GM12878 (cell line): ENCODE measurements at regions not wholly inside any gene's neighbourhood (a gene's known extent, or its start where the extent isn't known, plus 50 kb on each side); places are given as distances from the start of the nearest gene placed in this dataset.

Experiments
- BCLAF1 ChIP-seq: fragments of 450-650 bp; IDR thresholded peaks from 2 replicates; pipeline ENCODE4 v1.6.1; 2017; ENCODE audit warnings: antibody characterized with exemption, mild to moderate bottlenecking, moderate library complexity
- CEBPB ChIP-seq, 2 experiments: fragments of 150-350 bp in 1 of 2; IDR thresholded peaks; 2 replicates each; pipeline ENCODE4 v1.6.1; 2012 to 2014; ENCODE audit warnings: low read depth in 2 of 2, low read length in 2 of 2, borderline replicate concordance in 1 of 2, inconsistent platforms in 1 of 2
- ELK1 ChIP-seq: IDR thresholded peaks from 2 replicates; pipeline ENCODE4 v1.6.1; 2012; ENCODE audit warnings: low read depth, low read length, improper control_type of control experiment
- EZH2 ChIP-seq: IDR thresholded peaks from 2 replicates; pipeline ENCODE4 v1.6.1; 2012; ENCODE audit warnings: low read depth, mild to moderate bottlenecking, control low read depth, inconsistent platforms, low read length, borderline replicate concordance; ENCODE audit not compliant: control insufficient read depth
- REST ChIP-seq: IDR thresholded peaks from 2 replicates; pipeline ENCODE4 v1.6.1; 2012; ENCODE audit warnings: mild to moderate bottlenecking, low read depth, low read length
- USF2 ChIP-seq: IDR thresholded peaks from 2 replicates; pipeline ENCODE4 v1.6.1; 2011; ENCODE audit warnings: low read depth, low read length, improper control_type of control experiment, borderline replicate concordance

- TF ChIP-seq USF2: no peak
- no peak for TF ChIP-seq BCLAF1
- no peak for TF ChIP-seq EZH2
- TF ChIP-seq REST: no peak
- TF ChIP-seq CEBPB (IDR thresholded peaks at IDR 0.05; ENCODE audit: borderline replicate concordance in 1 of 2, low read depth in 2 of 2, low read length in 2 of 2): no peak
- no peak for TF ChIP-seq ELK1
These were observed 177.4 kb upstream of the CDH5 start for GRCh38 chr16:66188917-66189725.
